Immature natural killer cell (primary cell): ENCODE measurements at regions not wholly inside any gene's neighbourhood (a gene's known extent, or its start where the extent isn't known, plus 50 kb on each side); places are given as distances from the start of the nearest gene placed in this dataset.
"Not testable (repeated sequence)": the region's sequence is repeated elsewhere in the genome, so short reads cannot be mapped to it uniquely, and the experiment has no call there.

ENCODE experiments used
- DNase-seq, 3 donors: peaks; one replicate each; pipeline ENCODE4 v3.0.0; 2022; ENCODE audit warnings: mixed read lengths in 1 of 3
- H3K27ac Mint-ChIP-seq, 6 donors: one replicate each; pipeline ENCODE4 v1.8.0; 2020; ENCODE audit warnings: mixed read lengths in 6 of 6, mild to moderate bottlenecking in 5 of 6, inconsistent platforms in 4 of 6, moderate library complexity in 3 of 6
- H3K27me3 Mint-ChIP-seq, 3 donors: one replicate each; pipeline ENCODE4 v1.8.0; 2020 to 2021; ENCODE audit warnings: low read depth in 3 of 3, mild to moderate bottlenecking in 3 of 3, mixed read lengths in 3 of 3, moderate library complexity in 3 of 3, inconsistent platforms in 1 of 3
- H3K36me3 Mint-ChIP-seq, 3 donors: one replicate each; pipeline ENCODE4 v1.8.0; 2020; ENCODE audit warnings: mixed read lengths in 3 of 3, inconsistent platforms in 2 of 3, mild to moderate bottlenecking in 2 of 3
- H3K4me1 Mint-ChIP-seq, 2 donors: one replicate each; pipeline ENCODE4 v1.8.0; 2020; ENCODE audit warnings: inconsistent platforms in 2 of 2, mild to moderate bottlenecking in 2 of 2, mixed read lengths in 2 of 2, moderate library complexity in 1 of 2
- H3K4me3 Mint-ChIP-seq, 5 donors: one replicate each; pipeline ENCODE4 v1.8.0; 2020; ENCODE audit warnings: mild to moderate bottlenecking in 5 of 5, mixed read lengths in 5 of 5, inconsistent platforms in 3 of 5, moderate library complexity in 3 of 5
- H3K9me3 Mint-ChIP-seq, 6 donors: one replicate each; pipeline ENCODE4 v1.8.0; 2020; ENCODE audit warnings: mild to moderate bottlenecking in 6 of 6, mixed read lengths in 6 of 6, inconsistent platforms in 4 of 6, moderate library complexity in 3 of 6

DNA sequence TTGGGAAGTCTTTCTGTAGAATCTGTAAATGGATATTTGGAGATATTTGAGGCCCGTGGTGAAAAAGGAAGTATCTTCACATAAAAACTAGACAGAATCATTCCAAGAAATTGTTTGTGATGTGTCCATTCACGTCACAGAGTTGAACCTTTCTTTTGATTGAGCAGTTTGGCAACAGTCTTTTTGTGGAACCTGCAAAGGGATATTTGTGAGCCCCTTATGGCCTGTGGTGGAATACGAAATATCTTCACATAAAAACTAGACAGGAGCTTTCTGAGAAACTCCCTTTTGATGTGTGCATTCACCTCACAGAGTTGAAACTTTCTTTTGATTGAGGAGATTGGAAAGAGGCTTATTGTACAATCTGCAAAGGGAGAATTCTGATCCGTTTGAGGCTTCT is 2980.4 kb downstream of the TUBA3C start:
- H3K27ac Mint-ChIP-seq, H3K27me3 Mint-ChIP-seq, DNase-seq, H3K4me1 Mint-ChIP-seq, H3K4me3 Mint-ChIP-seq, H3K36me3 Mint-ChIP-seq: not testable (repeated sequence)
- peaks cover 0 to 11% (median 6%) of the 10 kb centered on the region in 6 donors for H3K9me3 Mint-ChIP-seq

DNA sequence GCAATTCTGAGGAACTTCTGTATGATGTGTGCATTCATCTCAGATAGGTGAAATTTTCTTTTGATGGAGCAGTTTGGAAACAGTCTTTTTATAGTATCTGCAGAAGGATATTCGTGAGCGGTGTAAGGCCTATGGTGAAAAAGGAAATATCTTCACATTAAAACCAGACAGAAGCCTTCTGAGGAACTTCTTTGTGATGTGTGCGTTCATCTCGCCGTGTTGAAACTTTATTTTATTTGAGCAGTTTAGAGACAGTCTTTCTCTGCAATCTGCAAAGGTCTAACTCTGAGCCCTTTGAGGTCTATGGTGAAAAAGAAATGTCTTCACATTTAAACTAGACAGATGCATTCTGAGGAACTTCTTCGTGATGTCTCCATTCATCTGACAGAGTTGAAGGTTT is 3021.0 kb downstream of the TUBA3C start:
- H3K27ac Mint-ChIP-seq, H3K4me3 Mint-ChIP-seq, H3K36me3 Mint-ChIP-seq, H3K4me1 Mint-ChIP-seq, DNase-seq, H3K27me3 Mint-ChIP-seq: not testable (repeated sequence)
- H3K9me3 Mint-ChIP-seq, result peaks cover 5 to 47% (median 33%) of the 10 kb centered on the region in 6 donors

DNA sequence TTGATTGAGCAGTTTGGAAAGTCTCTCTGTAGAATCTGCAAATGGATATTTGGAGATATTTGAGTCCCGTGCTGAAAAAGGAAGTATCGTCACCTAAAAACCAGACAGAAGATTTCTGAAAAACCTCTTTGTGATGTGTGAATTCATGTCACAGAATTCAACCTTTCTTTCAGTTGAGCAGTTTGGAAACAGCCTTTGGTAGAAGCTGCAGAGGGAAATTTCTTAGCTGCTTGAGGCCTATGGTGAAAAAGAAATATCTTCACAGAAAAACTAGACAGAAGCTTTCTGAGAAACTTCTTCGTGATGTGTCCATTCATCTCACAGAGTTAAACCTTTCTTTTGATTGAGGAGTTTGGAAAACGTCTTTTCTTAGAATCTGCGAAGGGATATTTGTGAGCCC is 3022.7 kb downstream of the TUBA3C start:
- not testable (repeated sequence) for H3K4me1 Mint-ChIP-seq, H3K36me3 Mint-ChIP-seq, DNase-seq, H3K27ac Mint-ChIP-seq, H3K4me3 Mint-ChIP-seq, H3K27me3 Mint-ChIP-seq
- peaks cover 8 to 47% (median 32%) of the 10 kb centered on the region in 6 donors for H3K9me3 Mint-ChIP-seq

GRCh38 chr13:16158016-16158415 is 3023.6 kb downstream of the TUBA3C start:
- not testable (repeated sequence) for H3K27me3 Mint-ChIP-seq, H3K36me3 Mint-ChIP-seq, H3K4me3 Mint-ChIP-seq, H3K4me1 Mint-ChIP-seq, DNase-seq, H3K27ac Mint-ChIP-seq
- peaks cover 8 to 42% (median 29%) of the 10 kb centered on the region in 6 donors for H3K9me3 Mint-ChIP-seq

DNA sequence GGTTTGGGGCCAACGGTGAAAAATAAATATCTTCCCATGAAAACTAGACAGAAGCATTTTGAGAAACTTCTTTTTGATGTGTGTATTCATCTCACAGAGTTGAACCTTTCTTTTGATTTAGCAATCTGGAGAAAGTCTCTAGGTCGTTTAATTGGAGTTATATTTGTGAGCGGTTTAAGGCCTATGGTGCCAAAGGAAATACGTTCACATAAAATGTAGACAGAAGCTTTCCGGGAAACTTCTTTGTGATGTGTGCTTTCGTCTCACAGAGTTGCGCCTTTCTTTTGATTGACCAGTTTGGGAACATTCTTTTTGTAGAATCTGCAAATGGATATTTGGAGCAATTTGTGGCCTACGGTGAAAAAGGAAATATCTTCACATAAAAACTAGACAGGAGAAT is 3028.8 kb downstream of the TUBA3C start:
- H3K36me3 Mint-ChIP-seq, H3K4me1 Mint-ChIP-seq, H3K27me3 Mint-ChIP-seq, H3K4me3 Mint-ChIP-seq, H3K27ac Mint-ChIP-seq, DNase-seq: not testable (repeated sequence)
- peaks cover 4 to 39% (median 28%) of the 10 kb centered on the region in 6 donors for H3K9me3 Mint-ChIP-seq

DNA sequence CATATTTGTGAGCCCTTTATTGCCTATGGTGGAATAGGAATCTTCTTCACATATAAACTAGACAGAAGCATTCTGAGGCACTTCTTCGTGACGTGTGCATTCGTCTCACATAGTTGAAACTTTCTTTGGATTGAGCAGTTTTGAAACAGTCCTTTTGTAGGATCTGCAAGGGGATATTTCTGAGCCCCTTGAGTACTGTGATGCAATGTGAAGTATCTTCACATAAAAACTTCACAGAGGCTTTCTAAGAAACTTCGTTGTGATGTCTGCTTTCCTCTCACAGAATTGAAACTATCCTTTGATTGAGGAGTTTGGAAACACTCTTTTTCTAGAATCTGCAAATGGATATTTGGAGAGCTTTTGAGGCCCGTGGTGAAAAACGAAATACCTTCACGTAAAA is 3030.3 kb downstream of the TUBA3C start:
- not testable (repeated sequence) for H3K27ac Mint-ChIP-seq, H3K4me1 Mint-ChIP-seq, H3K4me3 Mint-ChIP-seq, DNase-seq, H3K36me3 Mint-ChIP-seq, H3K27me3 Mint-ChIP-seq
- peaks cover 9 to 35% (median 29%) of the 10 kb centered on the region in 6 donors for H3K9me3 Mint-ChIP-seq

- H3K27ac Mint-ChIP-seq, H3K4me3 Mint-ChIP-seq, H3K27me3 Mint-ChIP-seq, H3K4me1 Mint-ChIP-seq, H3K36me3 Mint-ChIP-seq, DNase-seq: not testable (repeated sequence)
- H3K9me3 Mint-ChIP-seq, result peaks cover 9 to 43% (median 39%) of the 10 kb centered on the region in 6 donors
These were observed 3032.2 kb downstream of the TUBA3C start for GRCh38 chr13:16149415-16149814.

GRCh38 chr13:16145652-16146051 is 3036.0 kb downstream of the TUBA3C start:
- not testable (repeated sequence) for H3K4me3 Mint-ChIP-seq

DNA sequence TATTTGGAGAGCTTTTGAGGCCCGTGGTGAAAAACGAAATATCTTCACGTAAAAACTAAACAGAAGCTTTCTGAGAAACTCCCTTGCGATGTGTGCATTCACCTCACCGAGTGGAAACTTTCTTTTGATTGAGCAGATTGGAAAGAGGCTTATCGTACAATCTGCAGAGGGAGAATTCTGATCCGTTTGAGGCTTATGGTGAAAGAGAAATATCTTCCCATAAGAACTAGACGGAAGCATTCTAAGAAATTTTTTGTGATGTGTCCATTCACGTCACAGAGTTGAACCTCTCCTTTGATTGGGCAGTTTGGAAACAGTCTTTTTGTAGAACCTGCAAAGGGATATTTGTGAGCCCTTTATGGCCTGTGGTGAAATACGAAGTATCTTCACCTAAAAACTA is 3040.3 kb downstream of the TUBA3C start:
- not testable (repeated sequence) for H3K4me3 Mint-ChIP-seq, H3K27me3 Mint-ChIP-seq, H3K27ac Mint-ChIP-seq, H3K4me1 Mint-ChIP-seq
- H3K9me3 Mint-ChIP-seq, result peaks cover 5 to 29% (median 25%) of the 10 kb centered on the region in 6 donors
- peak in 1 of 3 donors; percentile 26 for DNase-seq
- peaks cover 7 to 11% (median 11%) of the 10 kb centered on the region in 3 donors for H3K36me3 Mint-ChIP-seq

More at GRCh38 chr13:16145652-16146051, 3036.0 kb downstream of the TUBA3C start:
- Mint-ChIP-seq H3K9me3 (peaks cover 8 to 44% (median 33%) of the 10 kb centered on the region in 6 donors), H3K36me3 (peaks cover 7 to 10% (median 7%) of the 10 kb centered on the region in 3 donors)
- H3K4me1 Mint-ChIP-seq, DNase-seq, H3K27me3 Mint-ChIP-seq, H3K27ac Mint-ChIP-seq: not testable (repeated sequence)

DNA sequence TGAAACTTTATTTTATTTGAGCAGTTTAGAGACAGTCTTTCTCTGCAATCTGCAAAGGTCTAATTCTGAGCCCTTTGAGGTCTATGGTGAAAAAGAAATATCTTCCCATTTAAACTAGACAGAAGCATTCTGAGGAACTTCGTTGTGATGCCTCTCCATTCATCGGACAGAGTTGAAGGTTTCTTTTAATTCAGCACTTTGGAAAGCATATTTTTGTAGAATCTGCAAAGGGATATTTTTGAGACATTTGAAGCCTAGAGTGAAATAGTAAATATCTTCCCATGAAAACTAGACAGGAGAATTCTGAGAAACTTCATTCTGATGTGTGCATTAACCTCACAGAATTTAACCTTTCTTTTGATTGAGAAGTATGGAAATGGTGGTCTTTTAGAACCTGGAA is 3044.8 kb downstream of the TUBA3C start:
- not testable (repeated sequence) for H3K4me1 Mint-ChIP-seq, H3K4me3 Mint-ChIP-seq

DNA sequence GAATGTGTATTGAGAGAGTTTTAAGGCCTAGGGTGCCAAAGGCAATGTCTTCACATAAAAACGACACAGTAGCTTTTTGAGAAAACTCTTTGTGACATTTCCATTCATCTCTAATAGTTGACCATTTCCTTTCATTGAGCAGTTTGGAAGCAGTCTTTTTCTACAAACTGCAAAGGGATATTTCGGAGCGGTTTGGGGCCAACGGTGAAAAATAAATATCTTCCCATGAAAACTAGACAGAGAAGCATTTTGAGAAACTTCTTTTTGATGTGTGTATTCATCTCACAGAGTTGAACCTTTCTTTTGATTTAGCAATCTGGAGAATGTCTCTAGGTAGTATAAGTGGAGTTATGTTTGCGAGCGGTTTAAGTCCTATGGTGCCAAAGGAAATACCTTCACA is 3052.9 kb downstream of the TUBA3C start:
- H3K27me3 Mint-ChIP-seq, H3K27ac Mint-ChIP-seq, H3K4me3 Mint-ChIP-seq, H3K4me1 Mint-ChIP-seq, DNase-seq, H3K36me3 Mint-ChIP-seq: not testable (repeated sequence)
- peaks cover 6 to 24% (median 17%) of the 10 kb centered on the region in 6 donors for H3K9me3 Mint-ChIP-seq

More for the DNA sequence above, 3044.8 kb downstream of the TUBA3C start:
- Mint-ChIP-seq H3K36me3 (peaks cover 4 to 12% (median 8%) of the 10 kb centered on the region in 3 donors), H3K9me3 (peaks cover 9 to 25% (median 19%) of the 10 kb centered on the region in 6 donors)
- DNase-seq, H3K27ac Mint-ChIP-seq, H3K27me3 Mint-ChIP-seq: not testable (repeated sequence)

GRCh38 chr13:16113391-16113790 is 3068.2 kb downstream of the TUBA3C start:
- not testable (repeated sequence) for H3K4me1 Mint-ChIP-seq, H3K4me3 Mint-ChIP-seq, DNase-seq, H3K27ac Mint-ChIP-seq, H3K36me3 Mint-ChIP-seq, H3K27me3 Mint-ChIP-seq
- H3K9me3 Mint-ChIP-seq, result peaks cover 9 to 40% (median 20%) of the 10 kb centered on the region in 6 donors
